ENCODE measurements at regions not wholly inside any gene's neighbourhood (a gene's known extent, or its start where the extent isn't known, plus 50 kb on each side); places are given as distances from the start of the nearest gene placed in this dataset.
A peak's percentile ranks its signal among the peaks of the same experiment; 100 is the strongest.

DNA sequence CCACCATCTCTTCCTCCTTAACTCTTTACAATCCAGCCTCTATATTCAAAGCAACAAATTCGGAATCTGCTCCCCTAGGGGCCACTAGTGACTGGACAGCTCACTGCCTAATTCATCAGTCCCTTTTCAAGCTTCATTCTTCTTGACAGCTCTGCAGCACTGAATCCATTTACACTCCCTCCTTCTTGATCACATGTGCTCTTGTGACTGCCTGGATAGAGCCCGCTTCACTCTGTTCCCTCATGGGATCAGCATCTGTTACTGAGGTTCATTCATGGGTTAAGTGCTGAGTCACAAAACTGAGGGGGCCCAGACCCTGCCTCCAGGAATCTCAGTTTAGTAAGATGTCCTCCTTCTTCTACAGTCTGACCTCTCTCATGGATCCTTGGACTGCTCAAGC lies 81.5 kb downstream of the CYRIA start:
- no peak for FAIRE-seq
- TF ChIP-seq RAD21 (IDR thresholded peaks at IDR 0.05 in 1 of 2, conservative IDR thresholded peaks at IDR 0.05 in 1 of 2; ENCODE audit: low read depth in 2 of 2, low read length in 2 of 2) (no peak), PHF8 (conservative IDR thresholded peaks at IDR 0.05; ENCODE audit: low read depth, low read length) (no peak), FOSL1 (IDR thresholded peaks at IDR 0.05; ENCODE audit: insufficient read depth, low read depth, low read length) (no peak), RXRA (IDR thresholded peaks at IDR 0.05; ENCODE audit: insufficient read depth, low read depth, low read length) (no peak), KDM1A (IDR thresholded peaks at IDR 0.05; ENCODE audit: borderline replicate concordance, low read length) (no peak), SP1 (IDR thresholded peaks at IDR 0.05; ENCODE audit: low read depth, low read length) (no peak), SP2 (IDR thresholded peaks at IDR 0.05; ENCODE audit: low read length) (no peak), RNF2 (IDR thresholded peaks at IDR 0.05; ENCODE audit: borderline replicate concordance, low read depth, low read length, missing control alignments, poor library complexity, severe bottlenecking) (no peak), SIRT6 (IDR thresholded peaks at IDR 0.05; ENCODE audit: low read length) (no peak)
- TF ChIP-seq, protein P1, sequence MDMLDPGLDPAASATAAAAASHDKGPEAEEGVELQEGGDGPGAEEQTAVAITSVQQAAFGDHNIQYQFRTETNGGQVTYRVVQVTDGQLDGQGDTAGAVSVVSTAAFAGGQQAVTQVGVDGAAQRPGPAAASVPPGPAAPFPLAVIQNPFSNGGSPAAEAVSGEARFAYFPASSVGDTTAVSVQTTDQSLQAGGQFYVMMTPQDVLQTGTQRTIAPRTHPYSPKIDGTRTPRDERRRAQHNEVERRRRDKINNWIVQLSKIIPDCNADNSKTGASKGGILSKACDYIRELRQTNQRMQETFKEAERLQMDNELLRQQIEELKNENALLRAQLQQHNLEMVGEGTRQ (IDR thresholded peaks at IDR 0.05; ENCODE audit: low read length): no peak
- TF ChIP-seq, protein P2, sequence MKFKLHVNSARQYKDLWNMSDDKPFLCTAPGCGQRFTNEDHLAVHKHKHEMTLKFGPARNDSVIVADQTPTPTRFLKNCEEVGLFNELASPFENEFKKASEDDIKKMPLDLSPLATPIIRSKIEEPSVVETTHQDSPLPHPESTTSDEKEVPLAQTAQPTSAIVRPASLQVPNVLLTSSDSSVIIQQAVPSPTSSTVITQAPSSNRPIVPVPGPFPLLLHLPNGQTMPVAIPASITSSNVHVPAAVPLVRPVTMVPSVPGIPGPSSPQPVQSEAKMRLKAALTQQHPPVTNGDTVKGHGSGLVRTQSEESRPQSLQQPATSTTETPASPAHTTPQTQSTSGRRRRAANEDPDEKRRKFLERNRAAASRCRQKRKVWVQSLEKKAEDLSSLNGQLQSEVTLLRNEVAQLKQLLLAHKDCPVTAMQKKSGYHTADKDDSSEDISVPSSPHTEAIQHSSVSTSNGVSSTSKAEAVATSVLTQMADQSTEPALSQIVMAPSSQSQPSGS (IDR thresholded peaks at IDR 0.05; ENCODE audit: low read length): no peak

More for the DNA sequence above, 81.5 kb downstream of the CYRIA start:
- no peaks in the 10 kb centered on the region for H4K20me1 ChIP-seq (replicated peaks in 1 of 2; ENCODE audit: control insufficient read depth in 1 of 2, insufficient read depth in 2 of 2, low read length in 2 of 2)
- H2AK5ac ChIP-seq (ENCODE audit: low read depth, low read length): 0 out of 2 replicates have a peak overlapping the region, but pooled peaks have one; percentile 60
- H2AFZ ChIP-seq (ENCODE audit: low read length): no peak overlapping the region
- H3K56ac ChIP-seq (replicated peaks; ENCODE audit: insufficient read length, low read depth, low read length): no peak overlapping the region
- WGBS, 2 experiments (ENCODE audit: extremely low coverage in 1 of 2, insufficient coverage in 1 of 2, insufficient read length in 1 of 2, insufficient replicate concordance in 2 of 2, low coverage in 1 of 2, low lambda C conversion rate in 2 of 2, missing lambda C conversion rate in 1 of 2): 91% methylated on average over 2 of the region's 2 CpGs; no CpG with 5 or more reads in 1 of the 2 experiments
- H3K14ac ChIP-seq (ENCODE audit: insufficient read length): no peak overlapping the region
- no peak overlapping the region for H4K5ac ChIP-seq (ENCODE audit: insufficient read length, low read depth, low read length)
- no peak overlapping the region for H2BK12ac ChIP-seq (ENCODE audit: low read depth, low read length)
- H3K9me3 ChIP-seq (ENCODE audit: insufficient read depth in 2 of 2, low read depth in 1 of 2, low read length in 1 of 2): no peaks in the 10 kb centered on the region
- no peak overlapping the region for H3K18ac ChIP-seq (ENCODE audit: extremely low read depth, low read length)
- H3K79me1 ChIP-seq (ENCODE audit: low read depth, low read length): no peaks in the 10 kb centered on the region
- H2BK5ac ChIP-seq (ENCODE audit: low read depth, low read length): no peak overlapping the region
- no peak for DNase-seq (ENCODE audit: low read depth in 1 of 2, low spot score in 2 of 2)
- H3K23me2 ChIP-seq (ENCODE audit: low read depth, low read length): no peaks in the 10 kb centered on the region
- ChIA-PET CTCF (ENCODE audit: partially characterized antibody) (interaction anchor here (0.5 to 1.3 kb wide), 3 partner anchors 29 to 551 kb away, joined by 3 to 5 read pairs (median 3); no protein-coding TSS in a partner anchor), POLR2A (ENCODE audit: partially characterized antibody) (no interaction called here)
- no peak overlapping the region for H2BK15ac ChIP-seq (ENCODE audit: low read length)
- H2BK120ac ChIP-seq (replicated peaks; ENCODE audit: low read depth, low read length): no peak overlapping the region
- no peak overlapping the region for H4K91ac ChIP-seq (replicated peaks; ENCODE audit: insufficient read length, low read length)
- no peak overlapping the region for H3K9ac ChIP-seq (replicated peaks in 1 of 4; ENCODE audit: extremely low read depth in 1 of 4, low read depth in 3 of 4, low read length in 3 of 4)
- no peak overlapping the region for H2BK20ac ChIP-seq (ENCODE audit: low read length)
- no peak overlapping the region for H4K8ac ChIP-seq (ENCODE audit: extremely low read depth, insufficient read depth, low read length)
- no peak overlapping the region for H3K4ac ChIP-seq (replicated peaks; ENCODE audit: insufficient read length, low read depth, low read length)
- no peaks in the 10 kb centered on the region for H3K36me3 ChIP-seq (ENCODE audit: control insufficient read depth in 2 of 4, insufficient read depth in 4 of 4, low read length in 3 of 4)
- H3K27ac ChIP-seq (ENCODE audit: low read depth, low read length): no peak overlapping the region
- no peak overlapping the region for H3K4me2 ChIP-seq (ENCODE audit: insufficient read depth in 1 of 2, low read depth in 2 of 2, low read length in 2 of 2)
- H3K4me3 ChIP-seq (ENCODE audit: extremely low read depth in 1 of 4, insufficient read depth in 2 of 4, low read depth in 3 of 4, low read length in 4 of 4): no peak overlapping the region
- no peaks in the 10 kb centered on the region for H3K27me3 ChIP-seq (replicated peaks in 1 of 4; ENCODE audit: control insufficient read depth in 3 of 4, extremely low read depth in 1 of 4, insufficient read depth in 3 of 4, low read length in 3 of 4)
- peaks cover under 1 to 5% (median 2%) of the 10 kb centered on the region in 4 experiments; a peak in 4 of 7 replicates for H3K4me1 ChIP-seq (replicated peaks in 1 of 4; ENCODE audit: control insufficient read depth in 3 of 4, insufficient read depth in 4 of 4, low read length in 3 of 4)
- H3K79me2 ChIP-seq (ENCODE audit: control insufficient read depth in 1 of 2, insufficient read depth in 2 of 2, low read length in 2 of 2): no peaks in the 10 kb centered on the region
- no peak overlapping the region for H3K23ac ChIP-seq (ENCODE audit: insufficient read length)

Data from H1 (cell line).